Parathyroid adenoma (tissue), 2 donors: ENCODE measurements at regions not wholly inside any gene's neighbourhood (a gene's known extent, or its start where the extent isn't known, plus 50 kb on each side); places are given as distances from the start of the nearest gene placed in this dataset.
"Not testable (repeated sequence)": the region's sequence is repeated elsewhere in the genome, so short reads cannot be mapped to it uniquely, and the experiment has no call there.

Source experiments
- H2AFZ ChIP-seq: fragments of 300-600 bp; sonication (generic); one replicate; pipeline ENCODE4 v1.7.0; 2017; ENCODE audit warnings: antibody characterized with exemption, mild to moderate bottlenecking
- H3K27ac ChIP-seq: fragments of 300-600 bp; sonication (generic); one replicate; pipeline ENCODE4 v1.7.0; 2017
- H3K27me3 ChIP-seq: fragments of 300-600 bp; sonication (generic); one replicate; pipeline ENCODE4 v1.7.0; 2017; ENCODE audit warnings: low read length; ENCODE audit not compliant: control insufficient read depth, insufficient read depth
- H3K36me3 ChIP-seq: fragments of 300-600 bp; sonication (generic); one replicate; pipeline ENCODE4 v1.7.0; 2017; ENCODE audit warnings: low read length; ENCODE audit not compliant: control insufficient read depth, insufficient read depth
- H3K4me1 ChIP-seq: fragments of 300-600 bp; sonication (generic); one replicate; pipeline ENCODE4 v1.7.0; 2017; ENCODE audit warnings: control low read depth
- H3K4me2 ChIP-seq: fragments of 300-600 bp; sonication (generic); one replicate; pipeline ENCODE4 v1.7.0; 2017; ENCODE audit warnings: low read length
- H3K4me3 ChIP-seq: fragments of 300-600 bp; sonication (generic); one replicate; pipeline ENCODE4 v1.7.0; 2017; ENCODE audit warnings: low read depth, low read length
- H3K79me2 ChIP-seq: fragments of 300-600 bp; sonication (generic); one replicate; pipeline ENCODE4 v1.7.0; 2017; ENCODE audit warnings: control low read depth
- H3K9ac ChIP-seq: fragments of 300-600 bp; sonication (generic); one replicate; pipeline ENCODE4 v1.7.0; 2017; ENCODE audit warnings: mild to moderate bottlenecking
- H3K9me3 ChIP-seq: fragments of 300-600 bp; sonication (generic); one replicate; pipeline ENCODE4 v1.7.0; 2017; ENCODE audit warnings: low read length; ENCODE audit not compliant: control insufficient read depth
- CTCF ChIP-seq: fragments of 300-600 bp; sonication (generic); IDR thresholded peaks from one replicate; pipeline ENCODE4 v1.7.0; 2017; ENCODE audit warnings: antibody characterized with exemption, mild to moderate bottlenecking
- donor health status: primary hyperparathyroidism.

DNA sequence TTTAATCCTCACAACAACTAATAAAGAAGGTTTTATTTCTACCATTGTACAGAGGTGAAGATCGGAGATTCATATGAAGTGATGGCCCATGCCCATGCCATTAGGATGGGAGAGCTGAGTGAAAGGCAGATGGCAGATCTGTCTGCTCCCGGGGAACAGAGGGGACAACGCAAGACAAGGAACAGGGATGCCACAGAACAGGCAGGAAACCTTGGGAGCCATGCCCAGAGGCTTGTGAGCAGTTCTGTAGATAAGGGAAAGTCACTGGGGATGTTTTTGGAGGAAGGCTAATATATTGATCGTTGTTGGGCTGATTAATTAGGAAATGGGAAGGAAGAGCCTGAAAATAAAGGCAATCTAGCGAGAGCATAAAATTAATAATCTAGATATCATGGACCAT is 73.1 kb upstream of the ITGB1 start:
- no peaks in the 10 kb centered on the region for H3K27me3 ChIP-seq
- no peak for TF ChIP-seq CTCF
- H2AFZ ChIP-seq: no peak overlapping the region
- no peaks in the 10 kb centered on the region for H3K36me3 ChIP-seq
- no peaks in the 10 kb centered on the region for H3K4me1 ChIP-seq
- H3K4me3 ChIP-seq: no peak overlapping the region
- no peak overlapping the region for H3K4me2 ChIP-seq
- H3K9ac ChIP-seq: no peak overlapping the region
- no peaks in the 10 kb centered on the region for H3K9me3 ChIP-seq
- H3K79me2 ChIP-seq: no peaks in the 10 kb centered on the region
- no peak overlapping the region for H3K27ac ChIP-seq

- H3K4me2 ChIP-seq, H3K36me3 ChIP-seq, H3K27me3 ChIP-seq, H3K4me3 ChIP-seq, H2AFZ ChIP-seq, H3K4me1 ChIP-seq, H3K9me3 ChIP-seq, H3K27ac ChIP-seq, H3K9ac ChIP-seq, H3K79me2 ChIP-seq: not testable (repeated sequence)
Measured at GRCh38 chr10:33028515-33028914, 70.5 kb upstream of the ITGB1 start.

DNA sequence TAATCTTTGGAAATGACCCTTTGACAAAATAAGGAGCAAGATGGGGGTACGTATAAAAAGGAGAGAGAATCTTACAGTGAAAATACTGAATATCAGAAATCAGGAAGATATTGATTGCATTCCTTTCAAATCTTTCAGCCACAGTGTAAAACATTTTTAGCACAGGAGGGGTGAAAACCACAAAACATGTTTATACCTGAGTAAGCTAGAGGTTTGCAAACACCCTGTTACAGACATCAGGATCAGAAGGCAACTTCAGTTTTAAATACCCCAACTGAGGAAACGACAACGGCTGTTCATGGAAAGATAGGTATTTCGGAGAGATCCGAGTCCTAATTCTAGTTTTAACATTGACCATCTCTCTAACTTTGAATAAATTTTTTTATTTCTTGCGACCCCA is 69.1 kb upstream of the ITGB1 start:
- no peak for TF ChIP-seq CTCF
- no peaks in the 10 kb centered on the region for H3K9me3 ChIP-seq
- no peaks in the 10 kb centered on the region for H3K27me3 ChIP-seq

DNA sequence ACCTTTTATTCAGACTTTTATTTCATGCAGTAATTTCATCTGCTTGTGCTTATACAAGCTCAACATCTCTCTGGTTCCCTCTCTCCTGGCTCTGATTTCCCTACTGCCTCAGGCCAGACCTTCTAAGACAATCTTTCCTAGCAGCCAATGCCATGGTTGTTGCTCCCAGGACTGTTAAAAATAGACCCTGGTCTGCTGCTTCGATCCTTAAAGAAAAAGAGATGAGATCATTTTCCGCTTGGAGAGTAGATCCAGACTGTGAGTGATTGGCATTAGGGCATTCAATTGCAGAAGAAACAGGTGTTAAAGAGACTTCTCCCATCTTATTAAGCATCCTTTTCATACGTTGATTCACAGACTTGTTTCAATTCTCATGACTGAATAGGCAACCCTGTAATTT is 68.4 kb upstream of the ITGB1 start:
- Histone ChIP-seq H3K9me3 (no peaks in the 10 kb centered on the region), H3K4me1 (no peaks in the 10 kb centered on the region), H3K27me3 (no peaks in the 10 kb centered on the region), H3K36me3 (no peaks in the 10 kb centered on the region), H3K27ac (no peak overlapping the region), H3K9ac (no peak overlapping the region), H2AFZ (no peak overlapping the region), H3K79me2 (no peaks in the 10 kb centered on the region), H3K4me3 (no peak overlapping the region), H3K4me2 (no peak overlapping the region)
- no peak for TF ChIP-seq CTCF

More for the DNA sequence above, 69.1 kb upstream of the ITGB1 start:
- Histone ChIP-seq H3K4me2 (no peak overlapping the region), H3K27ac (no peak overlapping the region), H3K9ac (no peak overlapping the region), H3K79me2 (no peaks in the 10 kb centered on the region), H2AFZ (no peak overlapping the region), H3K4me3 (no peak overlapping the region), H3K36me3 (no peaks in the 10 kb centered on the region), H3K4me1 (no peaks in the 10 kb centered on the region)

- no peak for TF ChIP-seq CTCF
- H3K4me3 ChIP-seq: no peak overlapping the region
- H3K4me2 ChIP-seq: no peak overlapping the region
- no peaks in the 10 kb centered on the region for H3K79me2 ChIP-seq
- no peak overlapping the region for H3K27ac ChIP-seq
- no peaks in the 10 kb centered on the region for H3K4me1 ChIP-seq
- no peaks in the 10 kb centered on the region for H3K27me3 ChIP-seq
- no peaks in the 10 kb centered on the region for H3K36me3 ChIP-seq
- H3K9me3 ChIP-seq: no peaks in the 10 kb centered on the region
- no peak overlapping the region for H3K9ac ChIP-seq
- no peak overlapping the region for H2AFZ ChIP-seq
Measured at GRCh38 chr10:33025910-33026309, 67.9 kb upstream of the ITGB1 start.
